ENCODE measurements at regions not wholly inside any gene's neighbourhood (a gene's known extent, or its start where the extent isn't known, plus 50 kb on each side); places are given as distances from the start of the nearest gene placed in this dataset.

DNA sequence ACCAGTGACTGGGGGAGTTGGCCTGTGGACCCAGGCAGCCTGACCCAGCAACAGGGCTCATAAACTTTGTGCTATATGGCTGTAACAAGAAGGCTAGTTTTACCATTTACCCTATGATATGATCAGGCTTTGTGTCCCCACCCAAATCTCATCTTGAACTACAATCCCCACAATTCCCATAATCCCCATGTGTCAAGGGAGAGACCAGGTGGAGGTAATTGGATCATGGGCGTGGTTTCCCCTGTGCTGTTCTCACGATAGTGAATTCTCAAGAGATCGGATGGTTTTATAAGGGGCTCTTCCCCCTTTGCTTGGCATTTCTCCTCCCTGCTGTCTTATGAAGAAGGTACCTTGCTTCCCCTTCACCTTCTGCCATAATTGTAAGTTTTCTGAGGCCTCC lies 111.2 kb upstream of the NLRP1 start:
- DNase-seq, result no peak

DNA sequence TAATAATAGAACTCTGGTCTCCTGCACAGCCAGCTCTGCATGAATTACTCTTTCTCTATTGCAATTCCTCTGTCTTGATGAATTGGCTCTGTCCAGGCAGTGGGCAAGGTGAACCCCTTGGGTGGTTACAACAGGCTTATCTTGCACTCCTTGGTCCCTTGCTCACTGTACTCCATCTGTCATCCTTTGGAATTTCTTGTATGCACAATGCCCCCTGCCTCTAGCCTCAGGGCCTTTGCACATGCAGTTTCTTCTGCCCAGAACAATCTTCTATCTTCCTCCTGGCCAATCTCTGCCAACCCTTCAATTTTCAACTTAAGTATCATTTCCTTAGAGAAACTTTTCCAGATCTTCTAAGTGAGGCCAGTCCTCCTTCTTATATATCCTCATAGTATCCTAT lies 114.7 kb upstream of the NLRP1 start:
- DNase-seq, result no peak

DNA sequence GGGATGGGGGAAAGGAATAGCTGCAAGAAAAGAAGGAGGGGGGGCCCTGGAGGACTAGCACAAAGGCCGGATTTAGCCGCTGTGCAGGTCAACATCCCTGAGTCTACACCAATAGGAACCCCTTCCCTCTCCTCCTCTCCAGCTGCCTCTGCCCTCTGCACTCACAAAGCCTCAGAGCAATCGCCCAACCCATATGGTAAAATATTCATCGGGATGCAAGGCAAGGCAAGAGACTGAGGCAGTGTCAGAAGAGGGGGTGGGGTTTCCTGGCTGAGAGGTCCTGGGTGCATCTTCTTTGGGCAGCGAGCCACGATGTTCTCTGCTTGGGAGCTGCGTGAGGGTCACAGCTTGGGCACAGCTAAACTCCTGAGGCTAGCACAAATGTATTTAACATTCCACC lies 115.5 kb upstream of the NLRP1 start:
- DNase-seq, result no peak

DNA sequence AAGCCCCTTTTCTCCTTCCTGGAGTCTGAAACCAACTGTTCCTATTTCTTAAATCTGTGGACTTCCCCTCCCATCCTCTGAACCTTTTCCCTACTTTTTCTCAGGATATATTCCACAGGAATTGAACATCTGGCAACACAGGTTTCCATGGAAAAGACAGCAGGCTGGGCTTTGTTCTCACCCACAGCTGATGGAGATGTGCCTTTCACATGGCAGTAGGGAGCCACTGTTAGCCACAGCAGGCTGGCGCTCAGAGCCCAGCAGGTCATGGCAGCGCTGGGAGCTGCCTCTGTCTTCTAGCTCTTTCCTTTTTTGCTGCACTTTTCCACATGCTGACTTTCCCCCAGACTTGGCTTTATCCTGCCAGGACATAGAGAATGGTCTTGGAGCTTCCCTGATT lies 116.4 kb upstream of the NLRP1 start:
- no peak for DNase-seq

DNA sequence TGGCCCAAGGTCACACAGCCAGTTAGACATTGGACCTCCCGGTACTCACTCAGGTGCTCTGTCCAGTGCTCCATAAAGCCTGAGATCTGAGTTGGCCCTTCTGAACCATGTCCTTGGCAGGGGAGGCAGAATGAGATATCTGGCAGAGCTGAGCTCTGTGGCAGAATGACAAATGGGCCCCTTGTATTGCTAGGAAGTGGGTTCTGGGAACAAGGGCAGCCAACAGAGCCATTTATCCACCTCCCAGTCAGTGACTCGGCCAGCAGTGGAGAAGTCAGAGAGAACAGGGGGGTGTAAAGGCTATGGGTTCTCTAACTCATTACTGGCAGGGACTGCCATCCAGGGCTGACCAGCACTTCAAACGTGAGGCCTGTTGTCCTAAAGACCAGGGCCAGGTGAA lies 117.1 kb upstream of the NLRP1 start:
- DNase-seq, result no peak

DNA sequence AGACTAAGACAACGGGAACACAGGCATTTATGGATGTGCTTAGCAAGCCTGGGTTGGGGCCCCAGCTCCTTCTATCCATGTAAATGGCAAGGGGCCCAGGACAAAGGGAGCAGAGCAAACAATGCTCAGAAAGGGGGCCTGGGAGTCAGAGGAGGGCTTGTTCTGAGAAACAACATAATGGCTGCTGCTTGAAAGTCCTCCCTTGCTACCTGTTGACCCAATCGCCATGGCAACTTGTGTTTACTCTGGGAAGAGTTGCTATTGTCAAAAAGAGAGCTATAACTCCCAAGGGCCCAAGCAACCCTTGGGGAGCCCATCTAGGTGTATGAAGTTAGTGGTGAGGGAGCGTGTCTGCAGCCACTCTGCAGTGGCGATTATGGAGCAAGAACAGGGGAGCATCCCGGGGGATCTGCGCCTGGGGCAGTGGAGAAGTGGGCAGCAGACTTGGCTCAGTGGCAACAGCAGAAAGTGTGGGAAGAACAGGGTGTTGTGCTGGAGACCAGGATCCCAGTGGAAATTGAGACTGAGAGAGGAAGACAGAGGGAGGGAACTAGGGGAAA lies 118.7 kb upstream of the NLRP1 start:
- no peak for DNase-seq

DNA sequence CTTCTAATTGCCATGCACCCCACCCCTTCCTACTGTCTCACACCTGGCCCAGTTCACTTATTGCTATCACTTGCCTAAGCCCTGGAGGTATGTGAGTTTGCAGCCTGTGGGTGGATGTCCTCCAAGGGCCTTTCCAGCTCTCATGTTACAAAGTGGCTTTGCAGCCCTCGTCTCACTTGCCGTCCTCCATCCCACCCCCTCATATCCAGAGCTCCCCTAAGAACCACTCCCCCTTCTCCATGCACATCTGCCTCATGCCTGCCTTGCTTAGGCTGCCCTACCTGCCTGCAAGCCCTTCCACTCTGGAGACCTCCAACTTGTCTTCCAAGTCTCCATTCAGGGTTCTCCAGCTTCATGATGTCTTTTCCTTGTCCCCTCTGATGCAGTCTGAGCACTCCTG lies 119.4 kb upstream of the NLRP1 start:
- DNase-seq, result no peak

DNA sequence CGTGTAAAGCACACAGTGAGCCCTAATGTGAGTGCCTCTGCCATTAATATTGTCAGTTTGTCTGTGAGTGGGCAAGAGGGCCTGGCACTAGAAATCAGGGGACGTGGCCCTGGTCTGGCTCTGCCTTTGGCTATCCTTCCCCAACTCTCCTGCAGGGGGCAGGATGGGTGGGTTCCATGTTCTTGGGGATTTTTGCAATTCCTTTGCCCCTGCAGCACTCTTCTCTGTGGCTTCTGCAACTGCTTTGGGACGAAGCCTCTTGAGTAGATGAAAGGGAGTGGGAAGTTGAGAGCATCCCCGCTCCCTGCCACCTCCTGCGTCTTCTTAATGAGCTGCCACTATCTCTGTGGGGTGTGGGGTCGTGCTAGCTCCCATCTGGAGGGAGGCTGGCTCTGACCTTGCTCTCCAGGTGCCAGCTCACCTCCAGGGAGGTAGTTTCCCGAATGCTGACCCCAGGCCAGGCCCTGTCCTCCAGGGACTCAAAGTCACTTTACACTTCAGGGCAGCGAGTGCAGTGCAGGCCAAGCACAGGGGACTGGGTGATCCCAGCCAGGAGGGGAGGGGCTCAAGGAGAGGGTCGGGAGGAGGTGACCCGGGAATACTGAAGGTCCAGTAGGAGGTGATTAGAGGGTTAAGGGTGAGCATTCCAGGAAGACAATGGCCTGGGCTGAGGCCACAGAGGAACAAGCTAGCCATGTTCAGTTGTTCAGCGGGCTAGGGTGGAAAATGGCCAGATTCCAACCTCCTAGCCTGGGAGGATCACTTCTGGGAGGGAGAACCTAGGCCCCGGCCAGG lies 121.0 kb upstream of the NLRP1 start:
- DNase-seq, result peak; percentile 9

DNA sequence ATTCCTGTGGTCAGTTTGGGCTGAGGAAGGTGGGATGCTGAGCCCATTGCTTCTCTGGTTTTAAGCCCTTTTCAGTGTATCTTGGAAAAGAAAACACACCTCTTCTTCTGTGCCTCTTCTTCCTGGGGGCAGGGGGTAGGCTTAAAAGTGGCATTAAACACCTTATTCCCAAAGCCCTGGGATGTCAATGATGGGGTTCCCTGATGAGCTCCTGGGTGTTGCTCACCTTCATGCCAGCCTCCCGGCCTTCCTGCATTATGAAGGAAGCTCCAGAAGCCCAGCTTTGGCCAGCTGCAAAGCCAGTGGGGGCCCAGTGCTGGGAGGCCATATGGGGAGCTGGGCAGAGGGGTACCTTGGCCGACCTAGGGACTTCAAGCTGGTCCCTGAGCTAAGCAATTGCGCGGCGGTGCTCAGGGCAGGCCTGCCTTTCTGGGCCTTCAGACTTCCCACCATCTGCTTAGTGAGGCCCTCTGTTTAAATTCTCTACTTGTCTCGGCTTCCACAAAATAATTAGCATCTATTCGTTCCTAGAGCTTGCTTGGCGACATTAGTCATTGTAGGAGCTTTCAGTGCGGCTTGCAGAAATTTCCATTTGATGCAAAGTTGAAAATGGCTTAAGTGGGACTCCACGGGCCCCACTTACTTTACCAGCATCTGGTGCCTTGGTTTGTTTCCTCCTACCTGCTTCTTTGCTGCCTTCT lies 121.7 kb upstream of the NLRP1 start:
- DNase-seq, result no peak

DNA sequence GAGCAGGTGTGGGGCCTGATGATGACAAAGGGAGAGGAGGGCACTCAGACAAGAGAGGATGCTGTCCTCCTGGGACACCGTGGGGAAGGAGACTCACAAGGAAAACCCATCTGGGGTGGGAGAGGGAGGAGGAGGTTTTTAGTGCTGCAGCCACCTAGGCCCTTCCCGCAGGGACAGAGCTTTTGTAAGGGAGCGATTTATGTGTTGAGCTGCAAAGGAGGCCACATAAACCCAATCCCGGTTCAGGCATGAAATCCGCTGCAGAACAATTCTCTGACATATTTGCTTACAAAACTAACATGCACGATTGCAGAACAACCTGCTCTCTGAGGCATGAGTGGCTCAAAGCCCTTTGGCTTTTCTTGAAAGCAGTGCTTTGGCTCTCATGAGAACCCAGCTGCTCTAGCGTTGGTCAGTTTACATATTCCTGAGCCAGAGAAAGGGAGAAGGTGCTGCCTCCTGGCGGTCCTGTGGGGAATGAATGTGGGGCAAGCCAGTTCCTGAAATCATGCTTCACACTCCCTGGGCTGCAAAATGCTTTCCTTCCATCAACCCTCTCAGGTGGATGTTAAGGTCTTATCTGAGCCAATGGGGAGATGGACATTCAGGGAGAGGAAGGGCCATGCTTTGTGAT lies 122.4 kb upstream of the NLRP1 start:
- DNase-seq, result peak; percentile 53

DNA sequence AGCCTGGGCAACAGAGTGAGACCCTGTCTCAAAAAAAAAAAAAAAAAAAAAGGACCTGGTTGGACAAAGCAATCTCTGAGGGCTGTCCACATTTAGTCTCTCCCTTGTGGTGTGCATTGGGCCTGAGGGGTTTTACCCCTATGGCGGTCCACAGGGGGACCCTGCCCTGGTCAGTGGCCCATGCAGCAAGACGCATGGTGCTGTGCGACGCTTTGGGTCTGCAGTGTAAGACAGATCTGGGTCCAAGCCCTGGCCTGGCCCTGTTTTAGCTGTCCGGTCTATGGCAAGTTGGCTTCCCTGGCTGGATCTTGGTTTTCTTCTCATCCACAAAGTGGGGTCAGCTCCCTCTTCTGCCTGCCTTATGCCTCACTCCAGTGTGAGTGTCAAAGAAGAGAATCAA lies 123.2 kb upstream of the NLRP1 start:
- no peak for DNase-seq

DNA sequence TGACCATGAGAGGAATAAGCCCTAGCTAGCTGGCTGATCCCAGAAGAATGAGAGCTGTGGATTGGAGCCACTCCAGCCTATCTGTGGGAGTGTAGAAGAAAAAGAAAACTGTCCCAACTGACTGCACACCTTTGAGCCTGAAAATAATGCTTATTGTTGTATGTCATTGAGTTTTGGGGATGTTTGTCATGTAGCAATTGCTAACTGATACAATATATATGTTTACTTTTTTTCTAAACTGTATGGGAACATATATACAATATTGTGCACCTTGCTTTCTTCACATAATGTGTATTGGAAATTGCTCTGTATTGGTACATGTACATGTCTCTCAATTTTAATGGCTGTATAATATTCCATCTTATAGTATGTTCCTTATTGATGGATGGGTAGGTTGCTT lies 124.0 kb upstream of the NLRP1 start:
- DNase-seq, result no peak

DNA sequence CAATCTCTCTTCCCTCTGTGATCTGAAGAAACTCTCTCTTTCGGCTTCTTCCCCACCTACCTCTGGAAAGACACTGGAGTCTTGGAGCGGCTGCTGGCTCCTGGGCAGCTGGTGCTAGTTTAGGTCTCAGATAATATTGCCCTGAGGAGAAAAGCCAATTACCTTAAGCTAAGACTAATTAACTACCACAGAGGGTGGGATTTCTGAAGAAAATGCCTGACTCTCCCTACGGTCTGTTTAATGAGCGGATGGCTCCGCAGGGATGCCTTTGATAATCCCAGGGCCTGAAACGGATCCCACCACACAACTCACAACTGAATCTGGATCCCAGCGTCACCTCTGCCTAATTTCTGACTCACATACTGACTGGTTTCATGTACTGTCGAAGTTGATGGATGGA lies 127.0 kb upstream of the NLRP1 start:
- no peak for DNase-seq

DNA sequence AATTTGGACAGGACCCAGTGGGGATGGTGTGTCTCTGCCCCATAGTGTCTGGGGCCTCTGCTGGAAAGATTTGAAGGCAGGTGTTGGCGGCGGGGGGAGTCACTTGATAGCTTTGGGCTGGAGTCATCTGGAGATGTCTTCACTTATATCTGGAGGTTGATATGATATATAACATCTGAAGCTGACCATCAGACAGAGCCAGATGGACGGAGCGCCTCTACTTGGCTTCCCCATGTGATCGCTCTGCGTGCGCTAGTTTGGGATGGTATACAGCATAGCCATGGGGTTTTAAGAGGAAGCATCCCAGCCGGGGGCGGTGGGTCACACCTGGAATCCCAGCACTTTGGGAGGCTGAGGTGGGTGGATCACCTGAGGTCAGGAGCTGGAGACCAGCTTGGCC lies 130.7 kb upstream of the NLRP1 start:
- no peak for DNase-seq

DNA sequence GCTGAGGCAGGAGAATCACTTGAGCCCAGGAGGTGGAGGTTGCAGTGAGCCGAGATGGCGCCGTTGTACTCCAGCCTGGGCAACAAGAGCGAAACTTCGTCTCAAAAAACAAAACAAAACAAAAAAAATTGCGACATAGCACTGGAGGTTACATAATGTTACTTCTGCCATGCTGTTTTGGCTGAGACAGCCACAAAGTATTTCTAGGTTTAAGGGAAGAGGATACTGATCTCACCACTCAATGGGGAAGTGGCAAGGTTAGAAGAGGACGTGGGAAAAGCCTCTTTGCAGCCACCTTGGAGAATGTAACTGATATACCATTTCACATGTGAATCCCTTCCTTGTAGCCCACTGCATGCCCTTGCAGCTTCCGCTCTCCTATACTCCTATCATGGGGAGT lies 131.2 kb upstream of the NLRP1 start:
- no peak for DNase-seq

DNA sequence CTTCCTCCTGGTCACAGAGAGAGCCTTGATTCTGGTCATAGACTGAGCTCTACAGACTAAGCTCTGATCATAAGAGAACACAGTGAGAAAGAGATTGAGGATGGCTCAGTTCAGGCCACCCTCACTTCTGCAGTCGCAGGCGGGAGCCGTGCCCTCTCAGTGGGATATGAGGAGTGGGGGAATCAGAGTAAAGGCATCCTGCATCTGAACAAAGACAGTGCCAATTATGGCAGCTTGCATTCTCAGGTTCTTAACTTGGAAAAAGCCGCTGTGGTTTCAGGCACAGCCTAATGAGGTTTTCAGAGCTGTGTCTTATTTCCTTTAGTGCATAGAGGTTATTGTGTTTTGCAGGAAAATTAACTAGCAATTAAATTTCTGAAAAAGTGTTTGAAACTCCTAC lies 134.4 kb upstream of the NLRP1 start:
- no peak for DNase-seq

DNA sequence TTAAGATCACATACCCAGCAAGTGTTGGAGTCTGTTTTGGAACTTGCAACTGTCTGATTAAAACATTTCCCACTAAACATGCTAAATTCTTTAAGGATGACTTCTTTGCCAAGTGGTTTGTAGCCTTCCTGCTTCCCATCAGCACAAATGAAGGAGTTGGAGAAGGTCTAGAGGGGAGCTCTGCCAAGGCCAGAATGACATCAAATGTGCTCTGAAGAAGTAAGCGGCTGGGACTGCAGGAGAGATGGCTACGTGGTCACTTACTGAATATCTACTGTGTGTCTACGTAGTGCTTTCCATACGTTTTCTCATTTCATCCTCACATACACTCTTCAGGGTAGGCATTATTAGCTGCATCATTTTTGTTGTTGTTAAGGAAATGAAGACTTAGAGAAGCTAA lies 135.7 kb upstream of the NLRP1 start:
- DNase-seq, result no peak

DNA sequence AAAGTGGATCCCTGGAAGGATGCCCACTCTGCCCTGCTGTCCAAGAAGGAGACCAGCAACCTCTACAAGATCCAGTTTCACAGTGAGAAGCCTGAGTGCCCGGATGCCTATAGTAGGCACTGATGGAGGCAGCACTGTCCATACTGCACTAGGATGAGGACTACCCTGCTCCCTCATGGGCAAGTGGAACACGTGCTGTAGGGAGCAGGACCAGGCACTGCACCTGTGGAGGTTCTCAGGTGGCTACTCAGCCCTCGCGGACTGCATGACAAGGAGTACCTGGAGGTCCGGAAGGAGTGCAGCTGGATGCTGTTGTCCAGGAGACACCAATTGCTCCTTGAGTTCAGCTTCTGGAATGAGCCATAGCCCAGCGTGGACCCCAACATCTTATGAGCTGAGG lies 146.1 kb upstream of the NLRP1 start:
- DNase-seq, result no peak

DNA sequence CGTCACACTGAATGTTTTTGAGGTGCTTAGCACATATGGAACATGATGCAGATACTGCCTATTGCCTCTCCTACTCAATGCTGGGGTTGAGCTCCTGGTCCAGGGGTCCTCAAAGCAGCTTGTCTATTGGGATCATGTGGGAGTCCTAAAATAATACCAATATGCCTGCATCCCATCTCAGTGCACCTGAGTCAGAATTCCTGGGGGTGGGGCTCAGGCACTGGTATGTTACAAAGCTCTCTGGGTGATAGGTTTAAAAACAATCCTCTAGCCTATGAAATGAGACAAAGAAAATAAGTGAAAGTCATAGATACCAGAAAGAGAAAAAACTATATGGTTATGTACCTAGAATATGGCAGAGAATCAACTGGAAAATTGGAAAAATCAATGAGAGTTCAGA lies 156.6 kb upstream of the NLRP1 start:
- no peak for DNase-seq

DNA sequence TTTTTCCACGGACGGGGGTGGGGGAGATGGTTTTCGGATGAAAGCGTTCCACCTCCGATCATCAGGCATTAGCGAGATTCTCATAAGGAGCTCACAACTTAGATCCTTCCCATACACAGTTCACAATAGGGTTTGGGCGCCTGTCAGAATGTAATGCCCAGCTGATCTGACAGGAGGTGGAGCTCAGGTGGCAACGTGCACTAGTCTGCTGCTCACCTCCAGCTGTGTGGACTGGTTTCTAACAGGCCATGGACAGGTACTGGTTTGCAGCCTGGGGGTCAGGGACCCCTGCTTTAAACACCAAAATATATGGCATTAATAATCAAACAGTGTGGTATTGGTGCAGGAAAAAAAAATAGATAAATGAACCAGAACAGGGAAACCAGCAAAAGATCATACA lies 157.5 kb upstream of the NLRP1 start:
- DNase-seq, result no peak

DNA sequence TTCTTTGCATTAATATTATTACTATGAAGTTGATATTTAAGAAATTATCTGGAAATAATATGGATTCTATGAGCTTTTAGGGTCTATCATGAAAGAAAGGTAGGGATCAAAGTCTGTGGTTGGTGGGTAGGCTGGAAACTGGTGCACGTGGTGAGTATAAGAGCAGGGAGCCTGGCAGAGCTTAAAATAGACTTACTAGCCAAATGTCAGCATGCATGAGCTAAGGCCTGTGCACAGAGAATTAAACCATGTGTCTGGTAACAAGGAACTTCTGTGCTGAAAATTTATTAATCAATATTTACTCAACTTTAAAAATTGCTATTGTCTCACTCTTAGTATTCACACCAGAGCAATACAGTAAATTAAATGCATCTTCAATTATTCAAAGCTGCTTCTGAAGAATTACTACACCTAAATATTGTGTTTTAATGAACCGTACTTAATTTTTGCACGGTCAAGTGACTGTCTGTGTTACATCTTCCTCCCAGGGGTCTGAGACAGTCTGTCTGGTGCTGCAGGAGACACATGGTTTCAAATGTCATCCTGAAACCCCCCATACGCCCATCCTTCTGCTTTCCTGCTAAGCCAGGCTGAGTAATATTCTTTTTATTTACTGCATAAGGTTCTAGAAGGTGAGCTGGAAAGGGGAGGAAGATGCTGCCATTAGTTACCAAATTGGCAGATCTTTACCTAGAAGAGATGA lies 161.0 kb upstream of the NLRP1 start:
- DNase-seq, result no peak

DNA sequence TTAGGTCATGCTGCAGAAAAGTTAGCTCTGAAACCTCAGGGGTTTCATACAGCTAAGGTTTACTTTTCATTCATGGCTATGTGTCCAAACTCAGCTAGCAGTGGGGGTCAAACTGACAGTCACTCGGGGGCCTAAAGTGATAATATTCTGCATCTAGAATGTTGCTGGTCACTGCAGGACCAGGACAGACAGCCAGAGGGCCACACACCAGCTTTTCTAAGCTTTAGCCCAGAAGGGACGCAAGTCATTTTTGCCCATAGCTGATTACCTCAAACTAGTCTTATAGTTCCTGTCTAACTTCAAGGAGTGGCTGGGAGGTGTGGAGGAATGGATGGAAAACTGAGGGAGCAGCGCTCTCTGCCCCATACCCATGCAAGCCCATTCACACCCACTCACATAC lies 163.0 kb upstream of the NLRP1 start:
- DNase-seq, result no peak

DNA sequence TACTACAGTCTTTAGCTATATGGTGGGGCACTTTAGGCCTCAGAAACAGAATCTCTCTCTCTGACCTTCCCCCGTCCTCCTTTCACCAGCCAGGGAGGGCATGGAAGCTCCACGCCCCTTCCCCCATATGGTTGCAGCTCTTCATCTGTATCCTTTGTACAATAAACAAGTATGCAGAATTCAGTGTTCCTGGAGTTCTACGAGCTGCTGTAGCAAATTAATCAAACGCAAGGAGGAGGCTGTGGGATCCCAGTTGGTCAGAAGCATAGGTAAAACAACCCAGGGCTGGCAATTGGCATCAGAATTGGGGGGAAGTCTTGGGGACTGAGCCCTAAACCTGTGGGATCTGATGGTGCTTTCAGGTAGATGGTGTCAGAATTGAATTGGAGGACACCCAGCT lies 163.7 kb upstream of the NLRP1 start:
- no peak for DNase-seq
